Body of pancreas (tissue), 4 donors: ENCODE measurements at regions not wholly inside any gene's neighbourhood (a gene's known extent, or its start where the extent isn't known, plus 50 kb on each side); places are given as distances from the start of the nearest gene placed in this dataset.

Source experiments
- ATAC-seq: fragments of 150-250 bp; one replicate; pipeline ENCODE4 v1.9.1; 2016
- DNase-seq, 4 donors: peaks; one replicate each; pipeline ENCODE4 v3.0.0-alpha.2; 2019
- H3K27ac ChIP-seq, 4 donors: fragments of 200-600 bp; sonication (generic); 1 replicate in 3 of 4; 2 replicates in 1 of 4; pipeline versions ENCODE4 v1.5.1 to v1.6.1; 2016 to 2019; ENCODE audit warnings: mild to moderate bottlenecking in 1 of 4, mixed read lengths in 1 of 4, moderate library complexity in 1 of 4
- H3K27me3 ChIP-seq, 2 donors: fragments of 200-600 bp; sonication (generic); one replicate each; pipeline ENCODE4 v1.6.0; 2016; ENCODE audit warnings: mild to moderate bottlenecking in 1 of 2
- H3K36me3 ChIP-seq, 2 donors: fragments of 200-600 bp; sonication (generic); replicated peaks in 1 of 2; 2 replicates each; pipeline ENCODE4 v1.5.1; 2016; ENCODE audit warnings: low read depth in 2 of 2; ENCODE audit not compliant: insufficient read depth in 1 of 2
- H3K4me1 ChIP-seq: fragments of 200-600 bp; sonication (generic); one replicate; pipeline ENCODE4 v1.6.0; 2016
- H3K4me3 ChIP-seq, 2 donors: fragments of 200-600 bp; sonication (generic); 1 replicate in 1 of 2; 2 replicates in 1 of 2; pipeline ENCODE4 v1.5.1; 2016 to 2019
- H3K9me3 ChIP-seq, 3 donors: fragments of 200-600 bp; sonication (generic); 1 replicate in 2 of 3; 2 replicates in 1 of 3; pipeline ENCODE4 v1.5.1; 2016
- CTCF ChIP-seq, 7 experiments: fragments of 450-650 bp in 4 of 7; fragments of 200-600 bp in 3 of 7; sonication (generic) in 3 of 7; IDR thresholded peaks; one replicate each; pipeline ENCODE4 v1.5.1; 2016 to 2019; ENCODE audit warnings: antibody characterized with exemption in 7 of 7
- POLR2A ChIP-seq, 3 donors: fragments of 450-650 bp; IDR thresholded peaks; one replicate each; pipeline ENCODE4 v1.6.1; 2016; ENCODE audit warnings: antibody characterized with exemption in 3 of 3, mild to moderate bottlenecking in 2 of 3
- WGBS, 2 donors: methylation state at CpG; one replicate each; pipeline ENCODE4 v1.1.5; 2017; 5-methylcytosine and 5-hydroxymethylcytosine counted together
- intact Hi-C: fragments of 100-400 bp; cut with DNase I; formaldehyde crosslinking; loops from one replicate; pipeline ENCODE4 v1.15.1; 2023

GRCh38 chr15:70281261-70281810, 183.6 kb upstream of the TLE3 start:
- Histone ChIP-seq H3K27ac (no peak overlapping the region), H3K36me3 (no peaks in the 10 kb centered on the region), H3K9me3 (no peaks in the 10 kb centered on the region), H3K4me3 (no peak overlapping the region), H3K4me1 (peaks cover 7% of the 10 kb centered on the region), H3K27me3 (no peaks in the 10 kb centered on the region)
- ATAC-seq (no peak), DNase-seq (peak in 1 of 4 donors; percentile 3)
- WGBS, 2 donors = 75 to 92% methylated on average over 3 of the region's 3 CpGs
- intact Hi-C loops = no loop called here
- TF ChIP-seq POLR2A (IDR thresholded peaks at IDR 0.05) = no peak

GRCh38 chr15:70280781-70281180, 183.1 kb upstream of the TLE3 start:
- TF ChIP-seq CTCF (IDR thresholded peaks at IDR 0.05) (no peak), POLR2A (IDR thresholded peaks at IDR 0.05) (no peak)
- ATAC-seq (no peak), DNase-seq (peak in 1 of 4 donors; percentile 7)
- Histone ChIP-seq H3K36me3 (no peaks in the 10 kb centered on the region), H3K4me3 (no peak overlapping the region), H3K27ac (no peak overlapping the region), H3K4me1 (peaks cover 7% of the 10 kb centered on the region), H3K9me3 (no peaks in the 10 kb centered on the region), H3K27me3 (no peaks in the 10 kb centered on the region)
- 82 to 84% methylated on average over 6 of the region's 6 CpGs for WGBS, 2 donors
- intact Hi-C loops = no loop called here

- DNase-seq = no peak
- no peak overlapping the region for H3K27ac ChIP-seq
- intact Hi-C loops = no loop called here
- H3K4me3 ChIP-seq = no peak overlapping the region
- ATAC-seq = no peak
- H3K27me3 ChIP-seq = no peaks in the 10 kb centered on the region
- TF ChIP-seq POLR2A (IDR thresholded peaks at IDR 0.05) (no peak), CTCF (IDR thresholded peaks at IDR 0.05) (no peak)
- H3K36me3 ChIP-seq = no peaks in the 10 kb centered on the region
- WGBS, 2 donors = 77 to 79% methylated on average over 6 of the region's 6 CpGs
- no peaks in the 10 kb centered on the region for H3K9me3 ChIP-seq
- H3K4me1 ChIP-seq = no peaks in the 10 kb centered on the region
Measured at GRCh38 chr15:70279096-70279495, 181.4 kb upstream of the TLE3 start.

GRCh38 chr15:70278644-70279043, 180.9 kb upstream of the TLE3 start:
- Histone ChIP-seq H3K4me1 (no peaks in the 10 kb centered on the region), H3K9me3 (no peaks in the 10 kb centered on the region), H3K4me3 (no peak overlapping the region), H3K27ac (no peak overlapping the region), H3K36me3 (no peaks in the 10 kb centered on the region), H3K27me3 (no peaks in the 10 kb centered on the region)
- intact Hi-C loops = no loop called here
- TF ChIP-seq POLR2A (IDR thresholded peaks at IDR 0.05) = no peak
- no peak for TF ChIP-seq CTCF (IDR thresholded peaks at IDR 0.05)
- 86 to 88% methylated on average over 6 to 7 of the region's 7 CpGs for whole genome bisulfite sequencing, 2 donors
- no peak for ATAC-seq
- no peak for DNase-seq

GRCh38 chr15:70277556-70277955, 179.8 kb upstream of the TLE3 start:
- no peaks in the 10 kb centered on the region for H3K4me1 ChIP-seq
- no peak overlapping the region for H3K27ac ChIP-seq
- DNase-seq (no peak), ATAC-seq (no peak)
- no peak for TF ChIP-seq POLR2A (IDR thresholded peaks at IDR 0.05)
- TF ChIP-seq CTCF (IDR thresholded peaks at IDR 0.05) = no peak
- no peaks in the 10 kb centered on the region for H3K9me3 ChIP-seq
- H3K4me3 ChIP-seq = no peak overlapping the region
- 78 to 90% methylated on average over 7 to 8 of the region's 8 CpGs for WGBS, 2 donors
- no peaks in the 10 kb centered on the region for H3K36me3 ChIP-seq
- no peaks in the 10 kb centered on the region for H3K27me3 ChIP-seq
- intact Hi-C loops = no loop called here
